ENCODE measurements at regions not wholly inside any gene's neighbourhood (a gene's known extent, or its start where the extent isn't known, plus 50 kb on each side); places are given as distances from the start of the nearest gene placed in this dataset.

DNA sequence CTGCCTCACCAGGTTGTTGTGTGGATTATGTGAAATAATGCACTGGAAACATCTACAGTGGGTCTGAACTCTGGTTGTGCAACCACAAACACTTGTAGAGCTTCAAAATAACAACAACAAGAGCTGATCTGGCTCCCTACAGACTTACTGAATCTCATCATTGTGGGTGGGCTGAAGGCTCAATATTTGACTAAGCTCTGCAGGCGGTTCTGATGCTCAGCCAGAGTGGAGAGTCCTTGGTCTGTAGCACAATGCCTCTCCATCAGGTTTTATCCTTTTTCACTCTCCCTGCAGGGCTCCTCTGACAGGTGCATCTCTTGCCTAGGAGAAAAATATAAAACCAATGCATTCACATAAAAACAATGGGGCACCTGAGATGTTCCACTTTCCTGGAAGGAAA, 456.3 kb upstream of the ONECUT1 start:
- TF ChIP-seq, protein P1, sequence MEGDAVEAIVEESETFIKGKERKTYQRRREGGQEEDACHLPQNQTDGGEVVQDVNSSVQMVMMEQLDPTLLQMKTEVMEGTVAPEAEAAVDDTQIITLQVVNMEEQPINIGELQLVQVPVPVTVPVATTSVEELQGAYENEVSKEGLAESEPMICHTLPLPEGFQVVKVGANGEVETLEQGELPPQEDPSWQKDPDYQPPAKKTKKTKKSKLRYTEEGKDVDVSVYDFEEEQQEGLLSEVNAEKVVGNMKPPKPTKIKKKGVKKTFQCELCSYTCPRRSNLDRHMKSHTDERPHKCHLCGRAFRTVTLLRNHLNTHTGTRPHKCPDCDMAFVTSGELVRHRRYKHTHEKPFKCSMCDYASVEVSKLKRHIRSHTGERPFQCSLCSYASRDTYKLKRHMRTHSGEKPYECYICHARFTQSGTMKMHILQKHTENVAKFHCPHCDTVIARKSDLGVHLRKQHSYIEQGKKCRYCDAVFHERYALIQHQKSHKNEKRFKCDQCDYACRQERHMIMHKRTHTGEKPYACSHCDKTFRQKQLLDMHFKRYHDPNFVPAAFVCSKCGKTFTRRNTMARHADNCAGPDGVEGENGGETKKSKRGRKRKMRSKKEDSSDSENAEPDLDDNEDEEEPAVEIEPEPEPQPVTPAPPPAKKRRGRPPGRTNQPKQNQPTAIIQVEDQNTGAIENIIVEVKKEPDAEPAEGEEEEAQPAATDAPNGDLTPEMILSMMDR (IDR thresholded peaks at IDR 0.05) = no peak
- no peak for TF ChIP-seq POLR2A (IDR thresholded peaks at IDR 0.05)

Data from vagina (tissue), 2 donors.